T-helper 2 cell (primary cell): ENCODE measurements at regions not wholly inside any gene's neighbourhood (a gene's known extent, or its start where the extent isn't known, plus 50 kb on each side); places are given as distances from the start of the nearest gene placed in this dataset.
A peak's percentile ranks its signal among the peaks of the same experiment; 100 is the strongest.

Experiments used
- DNase-seq, 5 experiments: peaks; one replicate each; pipeline versions ENCODE4 v3.0.0 to v3.0.0-alpha.2; 2012 to 2022

DNA sequence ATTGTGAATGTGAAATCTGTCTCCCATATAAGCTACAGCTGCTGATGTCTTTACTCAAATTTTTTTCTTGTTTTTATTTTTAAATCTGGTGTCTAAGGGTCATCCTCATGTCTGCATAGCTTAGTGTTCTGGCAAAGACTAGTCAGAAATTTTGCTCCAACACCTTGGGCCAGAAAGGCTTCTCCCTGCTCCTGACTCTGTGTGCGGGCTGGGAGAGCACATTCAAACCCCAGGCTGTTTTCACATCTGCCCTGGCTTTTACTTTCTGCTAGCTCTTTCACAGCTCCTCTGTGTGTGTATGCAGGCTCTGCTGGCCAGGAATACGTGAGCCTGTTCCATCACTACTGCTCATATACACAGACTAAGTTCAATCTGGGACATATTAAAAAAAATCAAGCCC lies 102.9 kb upstream of the RIOK3 start:
- no peak for DNase-seq

GRCh38 chr18:23351521-23351920 lies 101.6 kb upstream of the RIOK3 start:
- no peak for DNase-seq

GRCh38 chr18:23352042-23352441 lies 101.0 kb upstream of the RIOK3 start:
- DNase-seq, result no peak

- DNase-seq, result no peak
These were observed 99.6 kb upstream of the RIOK3 start for GRCh38 chr18:23353459-23353858.

DNA sequence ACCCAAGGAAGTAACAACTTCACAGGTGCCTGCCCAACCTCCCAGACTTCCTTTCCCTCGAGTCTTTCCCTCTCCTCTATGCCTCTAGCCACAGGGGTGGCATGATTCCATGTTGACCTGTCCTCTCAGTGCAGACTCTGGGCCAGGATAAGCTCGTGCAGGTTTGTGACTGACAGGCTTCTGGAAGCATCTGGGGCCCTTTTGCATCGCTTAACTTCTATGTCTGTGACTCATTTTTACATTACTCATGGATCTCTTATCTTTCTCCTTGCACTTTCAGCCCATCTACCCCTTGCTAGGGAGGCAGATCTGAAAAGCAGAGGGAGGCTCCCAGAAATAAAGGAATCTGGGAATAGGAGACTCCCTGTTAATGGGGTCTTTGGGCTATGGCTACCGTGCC lies 98.5 kb upstream of the RIOK3 start:
- no peak for DNase-seq

- no peak for DNase-seq
These were observed 97.9 kb upstream of the RIOK3 start for GRCh38 chr18:23355206-23355605.

- DNase-seq, result no peak
These were observed 96.7 kb upstream of the RIOK3 start for GRCh38 chr18:23356424-23356823.

GRCh38 chr18:23356915-23357601 lies 96.0 kb upstream of the RIOK3 start:
- DNase-seq, result no peak

DNA sequence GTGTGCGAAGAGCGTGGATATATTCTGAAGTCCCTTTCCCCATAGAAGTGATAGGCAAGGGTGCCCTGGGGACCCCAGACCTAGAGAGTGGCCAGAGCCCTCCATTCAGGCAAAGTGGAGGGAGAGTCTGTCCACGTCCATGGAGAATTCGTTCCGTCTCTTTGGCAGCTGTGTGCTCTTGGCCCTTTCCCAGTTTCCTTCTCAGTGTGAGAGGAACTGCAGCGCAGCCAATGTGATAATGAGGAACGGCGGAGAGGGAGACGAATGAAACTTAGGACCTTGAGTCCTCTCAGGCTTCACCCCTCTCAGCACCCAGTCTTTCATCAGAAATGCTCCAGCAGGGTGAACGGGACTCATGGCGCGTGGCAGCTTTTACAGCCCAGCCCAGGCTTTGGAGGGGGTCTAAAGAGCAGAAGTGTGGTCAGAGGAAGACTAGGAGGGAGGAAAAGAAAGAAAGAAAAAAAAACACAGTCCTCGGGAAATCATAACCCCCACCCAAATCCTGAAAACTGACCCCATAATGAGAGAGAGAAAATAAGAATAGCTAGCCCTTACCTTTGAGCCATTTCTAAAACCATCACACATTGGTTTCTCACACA lies 95.0 kb upstream of the RIOK3 start:
- no peak for DNase-seq

GRCh38 chr18:23359421-23359820 lies 93.7 kb upstream of the RIOK3 start:
- no peak for DNase-seq

DNA sequence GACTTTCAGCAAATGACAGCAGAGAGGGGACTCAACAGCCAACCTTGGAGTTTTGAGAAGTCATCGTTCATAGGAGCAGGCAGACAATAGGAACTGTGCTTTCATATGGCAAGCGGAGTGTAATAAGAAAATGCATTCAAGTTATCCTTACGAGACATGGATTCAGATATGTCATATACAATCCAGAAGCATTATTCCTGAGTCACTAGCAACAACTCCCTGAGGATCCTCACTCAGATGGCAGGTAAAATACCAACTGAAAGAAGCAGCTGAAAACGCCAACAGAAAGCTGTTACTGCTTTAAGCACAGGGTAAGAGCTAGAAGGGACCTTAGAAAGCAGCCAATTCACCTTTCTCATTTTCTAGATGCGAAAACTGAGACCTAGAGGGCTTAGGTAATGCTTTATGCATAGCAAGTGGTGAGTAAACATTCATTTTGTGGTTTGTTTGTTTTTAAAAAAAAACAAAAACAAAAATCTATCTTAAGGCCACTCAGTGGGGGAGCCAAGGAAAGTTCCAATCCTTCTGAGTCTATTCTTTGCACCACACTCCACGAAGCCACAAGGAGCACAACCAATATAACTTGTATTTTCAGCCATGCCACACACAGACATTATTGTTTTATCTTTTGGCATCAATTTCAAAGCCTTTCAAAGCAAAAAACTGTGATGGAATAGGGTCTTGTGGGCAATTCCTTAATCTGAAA lies 89.1 kb upstream of the RIOK3 start:
- no peak for DNase-seq

DNA sequence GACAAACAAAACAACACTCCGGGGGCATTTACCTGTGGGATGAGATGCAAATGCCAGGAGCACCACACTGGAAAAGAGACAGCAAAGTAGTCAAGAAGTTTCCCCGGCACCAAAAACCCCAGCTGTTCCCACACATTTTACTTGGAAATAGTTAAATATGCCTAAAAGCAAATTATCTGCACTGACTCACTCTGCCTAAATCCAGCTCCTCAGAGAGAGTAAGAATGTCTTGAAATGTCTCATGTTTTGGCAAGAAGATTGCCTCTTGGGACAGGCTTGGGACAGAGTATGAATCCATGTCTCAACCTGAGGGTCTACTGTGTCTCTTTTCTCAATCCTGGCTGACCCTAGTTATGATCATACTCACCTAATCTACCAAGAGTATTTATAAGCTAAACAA lies 87.5 kb upstream of the RIOK3 start:
- DNase-seq, result no peak

GRCh38 chr18:23369266-23369665 lies 83.8 kb upstream of the RIOK3 start:
- DNase-seq, result no peak

GRCh38 chr18:23373570-23373969 lies 79.5 kb upstream of the RIOK3 start:
- no peak for DNase-seq

GRCh38 chr18:23377669-23378301 lies 75.3 kb upstream of the RIOK3 start:
- DNase-seq, result peak in 1 of 5 experiments; percentile 89

DNA sequence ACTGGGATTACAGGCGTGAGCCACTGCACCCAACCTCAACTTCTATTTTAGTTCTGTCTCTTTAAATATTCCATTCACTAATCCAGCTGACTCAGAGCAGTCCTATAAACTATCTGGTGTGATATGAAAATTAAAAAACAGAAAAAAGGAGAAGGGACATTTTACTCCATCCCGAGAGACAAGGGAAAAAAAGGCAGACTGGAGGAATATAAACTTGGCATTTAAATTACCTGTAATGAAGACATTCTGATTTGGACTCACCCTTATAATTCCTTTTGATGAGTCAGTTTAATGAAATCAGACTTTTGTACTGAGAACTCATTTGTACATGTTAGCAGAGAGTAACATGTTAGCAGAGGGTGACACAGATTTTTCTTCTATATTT lies 74.8 kb upstream of the RIOK3 start:
- no peak for DNase-seq

GRCh38 chr18:23380001-23380550 lies 73.0 kb upstream of the RIOK3 start:
- no peak for DNase-seq

DNA sequence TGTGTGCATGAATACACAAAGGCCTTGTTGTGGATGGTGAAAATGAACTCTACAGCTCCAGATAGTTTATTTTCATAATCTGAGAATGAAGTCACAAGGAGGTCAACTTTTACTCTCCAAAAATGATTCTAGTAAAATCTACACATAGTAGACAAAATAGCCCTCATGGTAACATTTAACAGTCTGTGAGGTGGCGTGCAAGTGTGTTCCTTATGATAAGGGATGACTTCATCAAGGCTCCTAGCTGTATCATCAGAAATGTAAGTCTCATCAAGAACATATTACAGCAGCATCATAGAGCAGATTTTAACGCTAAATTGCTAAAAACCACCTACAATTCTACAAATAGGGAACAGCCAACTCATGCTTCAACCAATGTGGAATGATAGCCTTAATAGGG lies 72.3 kb upstream of the RIOK3 start:
- no peak for DNase-seq

- no peak for DNase-seq
These were observed 69.6 kb upstream of the RIOK3 start for GRCh38 chr18:23383494-23383893.

DNA sequence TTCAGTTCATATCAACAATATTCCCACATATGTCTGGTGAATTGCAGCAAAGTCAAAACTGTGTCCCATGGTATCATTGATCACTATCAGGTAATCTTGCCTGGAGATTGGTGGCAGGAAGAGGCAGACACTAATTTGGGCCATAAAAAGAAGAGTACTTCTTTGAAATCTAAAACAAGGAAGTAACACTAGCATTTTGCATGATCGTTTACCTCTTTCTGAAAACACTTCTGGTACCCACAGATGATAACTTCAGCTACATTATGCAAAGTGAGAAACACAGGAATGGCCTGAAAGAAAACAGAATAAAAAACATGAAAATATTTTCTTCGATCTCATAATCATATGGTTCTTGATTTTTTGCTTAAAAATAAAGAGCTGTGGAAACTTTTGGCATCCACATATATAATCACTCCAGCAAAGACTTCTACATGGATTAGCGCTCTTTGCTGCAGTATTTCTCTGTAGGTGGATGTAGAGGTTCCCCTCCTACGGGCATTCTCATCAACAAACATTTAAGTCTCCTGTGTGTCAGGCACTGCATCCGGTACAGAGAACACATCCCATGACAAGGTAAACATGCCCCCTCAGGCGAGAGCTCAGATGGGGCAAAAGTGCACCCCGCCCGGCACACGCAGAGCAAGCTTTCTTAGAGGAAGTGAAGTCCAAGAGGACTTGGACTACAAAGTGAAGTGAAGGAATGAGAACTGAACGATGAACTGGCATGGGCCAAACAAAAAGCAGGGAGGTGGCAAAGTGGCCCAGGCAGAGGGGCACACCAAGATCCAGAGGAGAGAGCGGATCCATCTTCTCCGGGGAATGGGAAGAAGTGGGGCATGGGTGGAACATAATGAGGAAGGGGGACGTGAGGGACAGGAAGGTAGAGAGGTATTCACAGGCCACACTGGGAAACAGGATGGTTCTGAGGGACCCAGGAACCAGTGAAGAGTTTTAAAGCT lies 68.0 kb upstream of the RIOK3 start:
- peak in 1 of 5 experiments; percentile 34 for DNase-seq

DNA sequence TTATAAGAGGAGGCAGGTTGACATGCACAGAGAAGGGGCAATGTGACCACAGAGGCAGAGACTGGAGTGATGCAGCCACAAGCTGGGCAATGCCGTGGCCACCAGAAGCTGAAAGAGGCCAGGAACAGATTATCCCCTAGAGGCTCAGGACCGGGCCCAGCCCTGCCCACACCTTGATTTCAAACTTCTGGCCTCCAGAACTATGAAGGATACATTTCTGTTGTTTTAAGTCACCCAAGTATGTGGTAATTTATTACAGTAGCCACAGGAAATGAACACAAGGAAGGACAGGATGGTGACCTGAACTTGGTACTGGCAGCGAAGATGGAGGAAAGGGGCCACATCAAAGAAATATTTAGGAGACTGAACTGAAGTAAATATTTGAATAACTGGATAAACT lies 66.8 kb upstream of the RIOK3 start:
- no peak for DNase-seq

- no peak for DNase-seq
These were observed 65.8 kb upstream of the RIOK3 start for GRCh38 chr18:23387265-23387664.
